DND-41 (cell line): ENCODE measurements at regions not wholly inside any gene's neighbourhood (a gene's known extent, or its start where the extent isn't known, plus 50 kb on each side); places are given as distances from the start of the nearest gene placed in this dataset.

Experiments used
- ATAC-seq: fragments of 200-7000 bp; cut with Tn5 transposase; 3 replicates; pipeline ENCODE4 v1.9.1; 2021; ENCODE audit warnings: low read depth; ENCODE audit not compliant: insufficient read depth
- DNase-seq: peaks from one replicate; pipeline ENCODE4 v3.0.0-alpha.2; 2020
- H2AFZ ChIP-seq: 2 replicates; pipeline ENCODE4 v1.6.0; 2012; ENCODE audit warnings: low read depth, low read length
- H3K27ac ChIP-seq: 2 replicates; pipeline ENCODE4 v1.5.1; 2012; ENCODE audit warnings: low read length, inconsistent platforms
- H3K27me3 ChIP-seq: fragments of 200-600 bp; sonication (generic); 2 replicates; pipeline ENCODE4 v1.6.0; 2012; ENCODE audit warnings: low read length, mild to moderate bottlenecking, inconsistent platforms; ENCODE audit not compliant: insufficient read depth, poor library complexity
- H3K36me3 ChIP-seq: 2 replicates; pipeline ENCODE4 v1.5.1; 2012; ENCODE audit warnings: low read length, inconsistent platforms; ENCODE audit not compliant: insufficient read depth
- H3K4me1 ChIP-seq: 2 replicates; pipeline ENCODE4 v1.5.1; 2012; ENCODE audit warnings: mild to moderate bottlenecking, low read length; ENCODE audit not compliant: insufficient read depth
- H3K4me2 ChIP-seq: 2 replicates; pipeline ENCODE4 v1.6.0; 2012; ENCODE audit warnings: mild to moderate bottlenecking, moderate library complexity, low read length, inconsistent platforms; ENCODE audit not compliant: insufficient read depth
- H3K4me3 ChIP-seq, 2 experiments: fragments of 200-600 bp in 1 of 2; shearing (Covaris generic) in 1 of 2; 2 replicates each; pipeline ENCODE4 v1.5.1; 2012 to 2016; ENCODE audit warnings: inconsistent platforms in 2 of 2, low read length in 2 of 2, mild to moderate bottlenecking in 2 of 2, low read depth in 1 of 2, moderate library complexity in 1 of 2
- H3K79me2 ChIP-seq: 2 replicates; pipeline ENCODE4 v1.6.0; 2012; ENCODE audit warnings: low read length, inconsistent platforms; ENCODE audit not compliant: insufficient read depth
- H3K9ac ChIP-seq: 2 replicates; pipeline ENCODE4 v1.6.0; 2012; ENCODE audit warnings: low read depth, mild to moderate bottlenecking, inconsistent platforms, low read length, moderate library complexity
- H3K9me3 ChIP-seq: 2 replicates; pipeline ENCODE4 v1.5.1; 2012; ENCODE audit warnings: low read length, moderate library complexity, mild to moderate bottlenecking, inconsistent platforms; ENCODE audit not compliant: insufficient read depth, severe bottlenecking
- H4K20me1 ChIP-seq: 2 replicates; pipeline ENCODE4 v1.6.0; 2012; ENCODE audit warnings: low read length; ENCODE audit not compliant: insufficient read depth
- EZH2 ChIP-seq: IDR thresholded peaks from 3 replicates; pipeline ENCODE4 v1.6.1; 2012; ENCODE audit warnings: borderline replicate concordance, low read depth, mild to moderate bottlenecking, moderate library complexity, low read length, inconsistent platforms; ENCODE audit not compliant: severe bottlenecking
- TF ChIP-seq, protein P1 (sequence below): IDR thresholded peaks from 2 replicates; pipeline ENCODE4 v1.5.1; 2012; ENCODE audit warnings: borderline replicate concordance, low read length, moderate library complexity, mild to moderate bottlenecking; ENCODE audit not compliant: poor library complexity, severe bottlenecking; ENCODE audit errors: extremely low read depth

DNA sequence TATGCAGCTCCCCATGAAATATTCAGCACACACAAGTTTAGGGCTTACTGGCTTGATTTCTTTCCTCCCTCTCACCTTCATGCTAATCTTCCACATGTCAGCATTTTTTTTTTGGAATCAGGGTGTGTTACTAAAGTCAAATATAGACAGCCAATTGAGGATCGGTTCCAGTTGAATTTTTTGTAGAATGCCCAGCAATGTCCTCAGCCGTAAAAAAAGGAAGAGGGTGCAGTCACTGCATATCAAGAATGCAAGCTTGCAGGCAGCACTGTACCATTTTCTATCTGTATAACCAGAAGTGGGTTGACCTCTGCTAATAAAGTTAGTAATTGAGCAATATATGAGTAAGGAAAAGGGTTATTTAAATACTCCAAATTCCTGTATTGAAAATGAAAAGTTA is 51.4 kb upstream of the CHMP2B start:
- DNase-seq (no peak), ATAC-seq (no peak)
- H3K27me3 ChIP-seq: no peaks in the 10 kb centered on the region
- H3K27ac ChIP-seq: no peak overlapping the region
- H3K9ac ChIP-seq: no peak overlapping the region
- H3K4me2 ChIP-seq: no peak overlapping the region
- no peaks in the 10 kb centered on the region for H3K4me1 ChIP-seq
- no peaks in the 10 kb centered on the region for H3K36me3 ChIP-seq
- no peaks in the 10 kb centered on the region for H3K9me3 ChIP-seq
- H4K20me1 ChIP-seq: no peaks in the 10 kb centered on the region
- H2AFZ ChIP-seq: no peak overlapping the region
- no peaks in the 10 kb centered on the region for H3K79me2 ChIP-seq
- no peak overlapping the region for H3K4me3 ChIP-seq
- no peak for TF ChIP-seq EZH2
- TF ChIP-seq, protein P1, sequence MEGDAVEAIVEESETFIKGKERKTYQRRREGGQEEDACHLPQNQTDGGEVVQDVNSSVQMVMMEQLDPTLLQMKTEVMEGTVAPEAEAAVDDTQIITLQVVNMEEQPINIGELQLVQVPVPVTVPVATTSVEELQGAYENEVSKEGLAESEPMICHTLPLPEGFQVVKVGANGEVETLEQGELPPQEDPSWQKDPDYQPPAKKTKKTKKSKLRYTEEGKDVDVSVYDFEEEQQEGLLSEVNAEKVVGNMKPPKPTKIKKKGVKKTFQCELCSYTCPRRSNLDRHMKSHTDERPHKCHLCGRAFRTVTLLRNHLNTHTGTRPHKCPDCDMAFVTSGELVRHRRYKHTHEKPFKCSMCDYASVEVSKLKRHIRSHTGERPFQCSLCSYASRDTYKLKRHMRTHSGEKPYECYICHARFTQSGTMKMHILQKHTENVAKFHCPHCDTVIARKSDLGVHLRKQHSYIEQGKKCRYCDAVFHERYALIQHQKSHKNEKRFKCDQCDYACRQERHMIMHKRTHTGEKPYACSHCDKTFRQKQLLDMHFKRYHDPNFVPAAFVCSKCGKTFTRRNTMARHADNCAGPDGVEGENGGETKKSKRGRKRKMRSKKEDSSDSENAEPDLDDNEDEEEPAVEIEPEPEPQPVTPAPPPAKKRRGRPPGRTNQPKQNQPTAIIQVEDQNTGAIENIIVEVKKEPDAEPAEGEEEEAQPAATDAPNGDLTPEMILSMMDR: no peak

DNA sequence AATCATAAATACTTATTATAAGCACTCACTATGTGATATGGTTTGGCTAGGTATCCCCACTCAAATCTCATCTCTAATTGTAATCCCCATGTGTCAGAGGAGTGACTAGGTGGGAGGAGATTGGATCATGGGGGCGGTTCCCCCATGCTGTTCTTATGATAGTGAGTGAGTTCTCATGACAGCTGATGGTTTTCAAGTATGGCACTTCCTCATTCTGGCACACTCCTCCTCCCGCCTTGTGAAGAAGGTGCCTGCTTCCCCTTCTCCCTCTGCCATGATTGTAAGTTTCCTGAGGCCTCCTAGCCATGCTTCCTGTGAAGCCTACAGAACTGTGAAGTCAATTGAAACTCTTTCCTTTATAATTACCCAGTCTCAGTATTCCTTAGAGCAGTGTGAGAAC is 53.3 kb upstream of the CHMP2B start:
- no peak for TF ChIP-seq EZH2
- TF ChIP-seq, protein P1: no peak
- H2AFZ ChIP-seq: no peak overlapping the region
- no peaks in the 10 kb centered on the region for H3K9me3 ChIP-seq
- DNase-seq (no peak), ATAC-seq (no peak)
- H3K9ac ChIP-seq: no peak overlapping the region
- H3K4me1 ChIP-seq: no peaks in the 10 kb centered on the region
- no peaks in the 10 kb centered on the region for H3K36me3 ChIP-seq
- H3K79me2 ChIP-seq: no peaks in the 10 kb centered on the region
- no peaks in the 10 kb centered on the region for H3K27me3 ChIP-seq
- no peak overlapping the region for H3K4me3 ChIP-seq
- no peak overlapping the region for H3K4me2 ChIP-seq
- no peak overlapping the region for H3K27ac ChIP-seq
- H4K20me1 ChIP-seq: no peaks in the 10 kb centered on the region

DNA sequence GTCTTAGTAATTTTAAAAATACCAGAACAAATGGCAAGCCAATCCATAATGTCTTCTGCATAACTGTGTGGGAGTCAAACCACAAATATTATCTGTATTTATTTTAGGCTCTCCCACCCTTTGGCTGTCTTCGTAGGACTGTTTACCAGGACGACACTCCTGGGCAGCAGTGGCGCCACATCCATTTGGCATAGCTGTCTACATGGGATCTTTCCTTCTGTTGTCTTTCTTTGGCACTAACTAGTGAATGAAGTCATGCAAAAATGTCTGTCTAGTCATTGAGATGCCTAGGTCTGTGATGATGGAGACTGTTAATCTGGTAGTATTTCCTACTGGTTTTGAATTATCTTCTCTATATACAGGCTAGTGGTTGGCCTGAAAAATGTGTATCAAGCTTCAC is 54.0 kb upstream of the CHMP2B start:
- H3K4me3 ChIP-seq: no peak overlapping the region
- no peak overlapping the region for H3K27ac ChIP-seq
- no peaks in the 10 kb centered on the region for H4K20me1 ChIP-seq
- no peak overlapping the region for H3K9ac ChIP-seq
- no peaks in the 10 kb centered on the region for H3K36me3 ChIP-seq
- DNase-seq (no peak), ATAC-seq (no peak)
- H3K4me2 ChIP-seq: no peak overlapping the region
- no peak overlapping the region for H2AFZ ChIP-seq
- H3K27me3 ChIP-seq: no peaks in the 10 kb centered on the region
- no peak for TF ChIP-seq EZH2
- TF ChIP-seq, protein P1: no peak
- H3K4me1 ChIP-seq: no peaks in the 10 kb centered on the region
- no peaks in the 10 kb centered on the region for H3K9me3 ChIP-seq
- H3K79me2 ChIP-seq: no peaks in the 10 kb centered on the region
